SK-N-SH (cell line): ENCODE measurements at regions not wholly inside any gene's neighbourhood (a gene's known extent, or its start where the extent isn't known, plus 50 kb on each side); places are given as distances from the start of the nearest gene placed in this dataset.

Source experiments
- CTCF ChIA-PET: fragments of 300-600, 350-600 bp; formaldehyde crosslinking; extraction: SDS; loops from one replicate; lab custom pipeline; 2021; lab: Yijun Ruan, JAX
- POLR2A ChIA-PET: fragments of 350-600 bp; sonication (Branson Sonifier 250); formaldehyde crosslinking; extraction: SDS; loops from one replicate; lab custom pipeline; 2020; ENCODE audit warnings: antibody characterized with exemption, inconsistent platforms; lab: Yijun Ruan, JAX
- DNase-seq: peaks from one replicate; pipeline ENCODE4 v3.0.0; 2012
- H2AFZ ChIP-seq: fragments of 200-600 bp; sonication (generic); 2 replicates; pipeline ENCODE4 v1.8.1; 2016; ENCODE audit warnings: antibody characterized with exemption, mild to moderate bottlenecking, low read depth
- H3F3A ChIP-seq: fragments of 200-600 bp; sonication (generic); replicated peaks from 2 replicates; pipeline ENCODE3; 2016; ENCODE audit warnings: antibody characterized with exemption, mild to moderate bottlenecking; ENCODE audit not compliant: insufficient read depth
- H3K27ac ChIP-seq, 2 experiments: fragments of 200-500 bp in 1 of 2; fragments of 200-600 bp in 1 of 2; sonication (Bioruptor generic) in 1 of 2; sonication (generic), shearing (Covaris generic) in 1 of 2; 2 replicates each; pipeline versions ENCODE4 v1.5.1 to v1.6.1; 2014 to 2016; ENCODE audit warnings: low read depth in 2 of 2, inconsistent platforms in 1 of 2, low read length in 1 of 2, mild to moderate bottlenecking in 1 of 2, mixed read lengths in 1 of 2
- H3K27me3 ChIP-seq: fragments of 200-600 bp; sonication (generic), shearing (Covaris generic); 2 replicates; pipeline ENCODE4 v1.6.1; 2016; ENCODE audit warnings: mixed run types; ENCODE audit not compliant: insufficient read depth
- H3K36me3 ChIP-seq, 2 experiments: fragments of 200-500 bp in 1 of 2; fragments of 200-600 bp in 1 of 2; sonication (Bioruptor generic) in 1 of 2; sonication (generic) in 1 of 2; replicated peaks in 1 of 2; 2 replicates each; pipeline versions ENCODE3 to v1.5.1; 2014 to 2016; ENCODE audit warnings: low read length in 1 of 2, mild to moderate bottlenecking in 1 of 2; ENCODE audit not compliant: insufficient read depth in 2 of 2, control insufficient read depth in 1 of 2
- H3K4me1 ChIP-seq, 2 experiments: fragments of 200-500 bp in 1 of 2; fragments of 200-600 bp in 1 of 2; sonication (Bioruptor generic) in 1 of 2; sonication (generic), shearing (Covaris generic) in 1 of 2; 2 replicates each; pipeline versions ENCODE4 v1.5.1 to v1.6.1; 2014 to 2016; ENCODE audit warnings: low read depth in 1 of 2, low read length in 1 of 2, mixed run types in 1 of 2; ENCODE audit not compliant: insufficient read depth in 2 of 2, control insufficient read depth in 1 of 2
- H3K4me2 ChIP-seq: fragments of 200-600 bp; sonication (generic), shearing (Covaris generic); 2 replicates; pipeline ENCODE4 v1.6.1; 2017; ENCODE audit warnings: mixed run types
- H3K4me3 ChIP-seq, 2 experiments: fragments of 200-500 bp in 1 of 2; fragments of 200-600 bp in 1 of 2; sonication (Bioruptor generic) in 1 of 2; sonication (generic), shearing (Covaris generic) in 1 of 2; 2 replicates each; pipeline versions ENCODE4 v1.5.1 to v1.8.1; 2014 to 2016; ENCODE audit warnings: low read depth in 2 of 2, inconsistent platforms in 1 of 2, low read length in 1 of 2, mild to moderate bottlenecking in 1 of 2, mixed read lengths in 1 of 2, moderate library complexity in 1 of 2
- H3K79me2 ChIP-seq: fragments of 200-600 bp; sonication (generic); 2 replicates; pipeline ENCODE4 v1.8.1; 2017; ENCODE audit warnings: mild to moderate bottlenecking; ENCODE audit not compliant: insufficient read depth
- H3K9ac ChIP-seq: fragments of 200-600 bp; sonication (generic); 2 replicates; pipeline ENCODE4 v1.6.1; 2017; ENCODE audit warnings: mixed run types
- H3K9me2 ChIP-seq: fragments of 200-600 bp; sonication (generic); 2 replicates; pipeline ENCODE4 v1.6.1; 2017; ENCODE audit warnings: mixed run types
- H3K9me3 ChIP-seq: fragments of 200-600 bp; sonication (generic); 2 replicates; pipeline ENCODE4 v1.6.1; 2017; ENCODE audit warnings: mixed run types, mild to moderate bottlenecking, moderate library complexity
- H4K20me1 ChIP-seq: fragments of 200-600 bp; sonication (generic); 2 replicates; pipeline ENCODE4 v1.6.1; 2017; ENCODE audit warnings: mild to moderate bottlenecking, mixed run types; ENCODE audit not compliant: insufficient read depth
- CHD2 ChIP-seq: fragments of 150-350 bp; IDR thresholded peaks from 2 replicates; pipeline ENCODE4 v1.6.1; 2018; ENCODE audit warnings: low read length; ENCODE audit not compliant: partially characterized antibody
- EP300 ChIP-seq, 2 experiments: IDR thresholded peaks; 2 replicates each; pipeline versions ENCODE4 v1.4.0 to v1.6.1; 2012; ENCODE audit warnings: borderline replicate concordance in 1 of 2, low read depth in 1 of 2, low read length in 1 of 2
- FOSL2 ChIP-seq: IDR thresholded peaks from 2 replicates; pipeline ENCODE4 v1.4.0; 2012; ENCODE audit warnings: low read depth, mild to moderate bottlenecking, moderate library complexity, borderline replicate concordance
- FOXM1 ChIP-seq: IDR thresholded peaks from 2 replicates; pipeline ENCODE4 v1.4.0; 2012; ENCODE audit warnings: low read depth, mild to moderate bottlenecking
- GABPA ChIP-seq: IDR thresholded peaks from 2 replicates; pipeline ENCODE4 v1.4.0; 2012; ENCODE audit warnings: low read depth, mild to moderate bottlenecking
- MEF2A ChIP-seq: IDR thresholded peaks from 2 replicates; pipeline ENCODE4 v1.4.0; 2012; ENCODE audit warnings: low read depth, borderline replicate concordance
- NRF1 ChIP-seq: IDR thresholded peaks from 2 replicates; pipeline ENCODE4 v1.6.1; 2012; ENCODE audit warnings: low read depth, mild to moderate bottlenecking, low read length
- RCOR1 ChIP-seq: fragments of 150-350 bp; IDR thresholded peaks from 2 replicates; pipeline ENCODE4 v1.6.1; 2017; ENCODE audit warnings: antibody characterized with exemption, low read length
- RFX5 ChIP-seq: IDR thresholded peaks from 2 replicates; pipeline ENCODE4 v1.6.1; 2012; ENCODE audit warnings: mild to moderate bottlenecking, improper control_type of control experiment, low read length
- RXRA ChIP-seq: IDR thresholded peaks from 2 replicates; pipeline ENCODE4 v1.4.0; 2012; ENCODE audit warnings: low read depth, mild to moderate bottlenecking, borderline replicate concordance
- TAF1 ChIP-seq: IDR thresholded peaks from 2 replicates; pipeline ENCODE4 v1.6.1; 2012; ENCODE audit warnings: low read depth, mild to moderate bottlenecking, low read length, moderate library complexity, borderline replicate concordance
- TEAD4 ChIP-seq: IDR thresholded peaks from 2 replicates; pipeline ENCODE4 v1.4.0; 2012; ENCODE audit warnings: mild to moderate bottlenecking, borderline replicate concordance; ENCODE audit not compliant: insufficient read depth
- WGBS: methylation state at CpG from one replicate; pipeline ENCODE4 v1.1.6; 2017; ENCODE audit warnings: low lambda C conversion rate; 5-methylcytosine and 5-hydroxymethylcytosine counted together
- TF ChIP-seq, protein P1 (sequence below): IDR thresholded peaks from 2 replicates; pipeline ENCODE4 v1.4.0; 2012; ENCODE audit warnings: low read depth, borderline replicate concordance
- TF ChIP-seq, protein P2 (sequence below): IDR thresholded peaks from 2 replicates; pipeline ENCODE4 v1.4.0; 2012; ENCODE audit warnings: low read depth
- TF ChIP-seq, protein P3 (sequence below): fragments of 200-600 bp; sonication (generic); IDR thresholded peaks from 2 replicates; pipeline ENCODE4 v1.6.1; 2017; ENCODE audit warnings: antibody characterized with exemption, mild to moderate bottlenecking, moderate library complexity
- TF ChIP-seq, protein P4 (sequence below): fragments of 150-350 bp; IDR thresholded peaks from 2 replicates; pipeline ENCODE4 v1.6.1; 2017; ENCODE audit warnings: antibody characterized with exemption, low read length, low read depth, borderline replicate concordance

DNA sequence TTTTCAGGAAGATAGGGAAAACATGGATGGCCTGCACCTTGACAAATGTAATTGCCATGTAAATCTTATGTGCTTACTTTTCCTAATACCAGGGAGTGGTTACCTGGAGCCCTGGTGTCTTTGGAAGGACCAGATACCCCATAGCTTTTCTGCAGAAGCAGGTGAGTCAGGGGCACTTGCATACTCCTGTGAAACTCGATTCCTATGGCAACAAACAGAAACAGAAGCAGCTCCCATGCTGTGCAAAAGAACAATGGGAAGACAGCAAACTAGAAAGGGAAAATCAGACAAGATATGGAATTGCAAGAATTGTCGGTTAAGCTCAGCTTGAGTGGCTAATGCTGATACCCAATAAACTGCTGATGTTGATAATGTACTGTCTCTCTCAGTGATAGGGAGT is 117.4 kb upstream of the AFF2 start:
- CTCF ChIA-PET = no interaction called here
- H3K4me1 ChIP-seq = no peaks in the 10 kb centered on the region
- TF ChIP-seq, protein P1, sequence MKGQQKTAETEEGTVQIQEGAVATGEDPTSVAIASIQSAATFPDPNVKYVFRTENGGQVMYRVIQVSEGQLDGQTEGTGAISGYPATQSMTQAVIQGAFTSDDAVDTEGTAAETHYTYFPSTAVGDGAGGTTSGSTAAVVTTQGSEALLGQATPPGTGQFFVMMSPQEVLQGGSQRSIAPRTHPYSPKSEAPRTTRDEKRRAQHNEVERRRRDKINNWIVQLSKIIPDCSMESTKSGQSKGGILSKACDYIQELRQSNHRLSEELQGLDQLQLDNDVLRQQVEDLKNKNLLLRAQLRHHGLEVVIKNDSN = no peak
- TF ChIP-seq, all 33 proteins: peak for 0
- Histone ChIP-seq H3K9me3 (no peaks in the 10 kb centered on the region), H3K4me2 (no peak overlapping the region), H3K36me3 (no peaks in the 10 kb centered on the region), H3F3A (no peaks in the 10 kb centered on the region), H4K20me1 (no peaks in the 10 kb centered on the region), H2AFZ (no peak overlapping the region), H3K9me2 (no peaks in the 10 kb centered on the region), H3K9ac (no peak overlapping the region), H3K27me3 (no peaks in the 10 kb centered on the region), H3K27ac (no peak overlapping the region), H3K79me2 (no peaks in the 10 kb centered on the region), H3K4me3 (no peak overlapping the region)
- no peak for DNase-seq
- WGBS = 0% methylated on average over 2 of the region's 2 CpGs
- POLR2A ChIA-PET = no interaction called here

DNA sequence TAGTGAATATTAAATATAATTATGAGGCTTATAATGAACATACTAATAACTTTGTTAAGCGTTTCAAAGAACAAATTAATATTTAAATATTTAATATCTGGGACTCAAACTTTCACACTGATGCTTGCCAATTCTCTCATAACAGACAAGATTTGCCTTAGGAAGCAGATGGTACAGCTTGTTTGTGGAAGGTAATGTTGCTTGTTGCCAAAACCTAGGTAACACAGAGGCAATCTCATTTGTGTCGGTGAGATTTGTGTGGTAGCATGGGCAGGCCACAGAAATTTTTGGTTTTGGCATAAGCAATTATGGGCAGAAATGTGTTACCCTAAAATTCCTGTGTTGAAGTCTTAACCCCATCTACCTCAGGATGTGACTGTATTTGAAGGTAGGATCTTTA is 114.9 kb upstream of the AFF2 start:
- no peaks in the 10 kb centered on the region for H3K9me3 ChIP-seq
- ChIA-PET POLR2A (no interaction called here), CTCF (no interaction called here)
- H2AFZ ChIP-seq = no peak overlapping the region
- H3K4me1 ChIP-seq = no peaks in the 10 kb centered on the region
- H3K79me2 ChIP-seq = no peaks in the 10 kb centered on the region
- no peaks in the 10 kb centered on the region for H3K27me3 ChIP-seq
- H3K4me2 ChIP-seq = no peak overlapping the region
- H4K20me1 ChIP-seq = no peaks in the 10 kb centered on the region
- no peaks in the 10 kb centered on the region for H3K9me2 ChIP-seq
- no peak overlapping the region for H3K9ac ChIP-seq
- DNase-seq = no peak
- no peaks in the 10 kb centered on the region for H3F3A ChIP-seq
- no peaks in the 10 kb centered on the region for H3K36me3 ChIP-seq
- 2% methylated on average over 2 of the region's 2 CpGs for WGBS
- no peak for TF ChIP-seq TEAD4
- TF ChIP-seq FOSL2 = no peak
- TF ChIP-seq RCOR1 = no peak
- TF ChIP-seq EP300 (IDR thresholded peaks at IDR 0.05; ENCODE audit: borderline replicate concordance in 1 of 2, low read depth in 1 of 2, low read length in 1 of 2) = no peak
- TF ChIP-seq MEF2A = no peak
- TF ChIP-seq, protein P2, sequence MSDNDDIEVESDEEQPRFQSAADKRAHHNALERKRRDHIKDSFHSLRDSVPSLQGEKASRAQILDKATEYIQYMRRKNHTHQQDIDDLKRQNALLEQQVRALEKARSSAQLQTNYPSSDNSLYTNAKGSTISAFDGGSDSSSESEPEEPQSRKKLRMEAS = no peak
- TF ChIP-seq FOXM1 = no peak
- TF ChIP-seq NRF1 = no peak
- TF ChIP-seq, protein P3, sequence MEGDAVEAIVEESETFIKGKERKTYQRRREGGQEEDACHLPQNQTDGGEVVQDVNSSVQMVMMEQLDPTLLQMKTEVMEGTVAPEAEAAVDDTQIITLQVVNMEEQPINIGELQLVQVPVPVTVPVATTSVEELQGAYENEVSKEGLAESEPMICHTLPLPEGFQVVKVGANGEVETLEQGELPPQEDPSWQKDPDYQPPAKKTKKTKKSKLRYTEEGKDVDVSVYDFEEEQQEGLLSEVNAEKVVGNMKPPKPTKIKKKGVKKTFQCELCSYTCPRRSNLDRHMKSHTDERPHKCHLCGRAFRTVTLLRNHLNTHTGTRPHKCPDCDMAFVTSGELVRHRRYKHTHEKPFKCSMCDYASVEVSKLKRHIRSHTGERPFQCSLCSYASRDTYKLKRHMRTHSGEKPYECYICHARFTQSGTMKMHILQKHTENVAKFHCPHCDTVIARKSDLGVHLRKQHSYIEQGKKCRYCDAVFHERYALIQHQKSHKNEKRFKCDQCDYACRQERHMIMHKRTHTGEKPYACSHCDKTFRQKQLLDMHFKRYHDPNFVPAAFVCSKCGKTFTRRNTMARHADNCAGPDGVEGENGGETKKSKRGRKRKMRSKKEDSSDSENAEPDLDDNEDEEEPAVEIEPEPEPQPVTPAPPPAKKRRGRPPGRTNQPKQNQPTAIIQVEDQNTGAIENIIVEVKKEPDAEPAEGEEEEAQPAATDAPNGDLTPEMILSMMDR = no peak
- TF ChIP-seq CHD2 = no peak
- no peak for TF ChIP-seq RXRA
- TF ChIP-seq GABPA = no peak
- TF ChIP-seq, protein P4, sequence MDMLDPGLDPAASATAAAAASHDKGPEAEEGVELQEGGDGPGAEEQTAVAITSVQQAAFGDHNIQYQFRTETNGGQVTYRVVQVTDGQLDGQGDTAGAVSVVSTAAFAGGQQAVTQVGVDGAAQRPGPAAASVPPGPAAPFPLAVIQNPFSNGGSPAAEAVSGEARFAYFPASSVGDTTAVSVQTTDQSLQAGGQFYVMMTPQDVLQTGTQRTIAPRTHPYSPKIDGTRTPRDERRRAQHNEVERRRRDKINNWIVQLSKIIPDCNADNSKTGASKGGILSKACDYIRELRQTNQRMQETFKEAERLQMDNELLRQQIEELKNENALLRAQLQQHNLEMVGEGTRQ = no peak
- TF ChIP-seq TAF1 = no peak
- TF ChIP-seq RFX5 = no peak
- H3K4me3 ChIP-seq = no peak overlapping the region
- H3K27ac ChIP-seq = no peak overlapping the region
